ENCODE measurements at regions not wholly inside any gene's neighbourhood (a gene's known extent, or its start where the extent isn't known, plus 50 kb on each side); places are given as distances from the start of the nearest gene placed in this dataset.
A peak's percentile ranks its signal among the peaks of the same experiment; 100 is the strongest.

DNA sequence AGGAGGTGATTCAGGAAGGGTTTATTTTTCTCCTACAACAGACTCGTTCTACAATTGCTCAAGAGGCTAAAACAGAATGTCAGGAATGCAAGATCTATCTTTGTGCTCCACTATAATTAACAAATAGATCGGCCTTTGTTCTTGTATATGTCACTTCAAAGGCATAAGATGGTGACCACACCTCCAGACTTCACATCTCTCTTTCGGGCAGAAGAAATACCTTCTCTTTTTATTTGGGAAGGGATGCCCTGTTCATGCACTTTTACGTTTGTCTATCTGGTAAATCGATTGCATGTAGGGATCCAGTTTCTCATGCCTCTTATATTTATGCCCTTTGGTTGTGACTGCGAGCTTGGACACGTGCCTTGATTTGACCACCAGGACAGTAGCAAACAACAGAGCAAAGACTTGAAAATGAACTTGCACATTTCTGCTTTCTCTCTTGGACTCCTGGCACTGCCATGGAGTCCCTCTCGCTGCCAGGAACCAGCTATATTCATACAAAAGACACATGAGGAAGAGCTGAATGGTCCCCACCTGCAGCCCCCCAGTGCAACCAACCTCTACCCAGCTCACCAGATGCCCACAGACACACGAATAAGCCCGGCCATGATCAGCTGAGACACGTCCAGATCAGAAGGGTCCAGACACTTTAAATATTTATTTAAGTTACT is 219.8 kb upstream of the STXBP5 start:
- no peaks in the 10 kb centered on the region for H3K79me2 ChIP-seq (ENCODE audit: insufficient read depth, low read length)
- H3K27ac ChIP-seq (ENCODE audit: extremely low read length, insufficient read depth, low read length), result peak overlapping the region; percentile 73
- POLR2A ChIA-PET, result interaction anchor here (1.3 to 1.6 kb wide), 2 partner anchors 10 to 218 kb away, joined by 4 to 7 read pairs; no protein-coding TSS in a partner anchor
- peak overlapping the region; percentile 48 for H3K9ac ChIP-seq (ENCODE audit: insufficient read depth, low read depth, low read length)
- H2AFZ ChIP-seq (ENCODE audit: low read length), result peak overlapping the region; percentile 28
- H3K4me2 ChIP-seq (ENCODE audit: low read depth, low read length), result peak overlapping the region; percentile 78
- ATAC-seq (peak; percentile 65), FAIRE-seq (no peak), DNase-seq (ENCODE audit: low spot score) (peak; percentile 93)
- no peaks in the 10 kb centered on the region for H3K27me3 ChIP-seq (ENCODE audit: control insufficient read depth in 1 of 2, insufficient read depth in 2 of 2, low read length in 2 of 2)
- no peaks in the 10 kb centered on the region for H4K20me1 ChIP-seq (ENCODE audit: insufficient read depth, low read length)
- BruUV-seq (replicated peaks), result no TSS peak
- peak overlapping the region; percentile 25 to 66 (median 49) for H3K4me3 ChIP-seq (replicated peaks in 1 of 3; ENCODE audit: insufficient read depth in 1 of 3, low read depth in 2 of 3, low read length in 3 of 3)
- WGBS (ENCODE audit: low lambda C conversion rate), result under 1% methylated on average over 11 of the region's 11 CpGs
- no peaks in the 10 kb centered on the region for H3K36me3 ChIP-seq (replicated peaks in 1 of 2; ENCODE audit: control insufficient read depth in 1 of 2, insufficient read depth in 2 of 2, low read length in 2 of 2)
- in situ Hi-C loops (cut with HindIII; ENCODE audit: extremely low pct_ligation_motif_present, low pct_unique_long_range_greater_than_20kb), result loop anchor here (10.0 kb wide), 1 partner anchor 220 kb away; the partner anchor contains the start of gene STXBP5
- peaks cover 72% of the 10 kb centered on the region for H3K4me1 ChIP-seq (ENCODE audit: insufficient read depth, low read length)
- CTCF ChIA-PET (ENCODE audit: low intra/inter-chr PET ratio, low total read pairs), result no interaction called here
- no peaks in the 10 kb centered on the region for H3K9me3 ChIP-seq (ENCODE audit: low read length)
- intact Hi-C loops (cut with micrococcal nuclease; ENCODE audit: unreplicated experiment), result loop anchor here (2.0 kb wide), 3 partner anchors 34 to 218 kb away; no protein-coding TSS in a partner anchor
- TF ChIP-seq ZNF207 (IDR thresholded peaks at IDR 0.05; ENCODE audit: borderline replicate concordance) (no peak), CCDC6 (CRISPR knock-in tag; IDR thresholded peaks at IDR 0.05) (no peak), MIER3 (CRISPR knock-in tag; IDR thresholded peaks at IDR 0.05; ENCODE audit: borderline replicate concordance) (0 out of 2 replicates have a peak, but pooled peaks have one; percentile 22), JUND (CRISPR knock-in tag; IDR thresholded peaks at IDR 0.05) (no peak), ZNF33B (CRISPR knock-in tag; IDR thresholded peaks at IDR 0.05) (no peak), NFYB (CRISPR knock-in tag; IDR thresholded peaks at IDR 0.05) (no peak)
- TF ChIP-seq, protein P1, sequence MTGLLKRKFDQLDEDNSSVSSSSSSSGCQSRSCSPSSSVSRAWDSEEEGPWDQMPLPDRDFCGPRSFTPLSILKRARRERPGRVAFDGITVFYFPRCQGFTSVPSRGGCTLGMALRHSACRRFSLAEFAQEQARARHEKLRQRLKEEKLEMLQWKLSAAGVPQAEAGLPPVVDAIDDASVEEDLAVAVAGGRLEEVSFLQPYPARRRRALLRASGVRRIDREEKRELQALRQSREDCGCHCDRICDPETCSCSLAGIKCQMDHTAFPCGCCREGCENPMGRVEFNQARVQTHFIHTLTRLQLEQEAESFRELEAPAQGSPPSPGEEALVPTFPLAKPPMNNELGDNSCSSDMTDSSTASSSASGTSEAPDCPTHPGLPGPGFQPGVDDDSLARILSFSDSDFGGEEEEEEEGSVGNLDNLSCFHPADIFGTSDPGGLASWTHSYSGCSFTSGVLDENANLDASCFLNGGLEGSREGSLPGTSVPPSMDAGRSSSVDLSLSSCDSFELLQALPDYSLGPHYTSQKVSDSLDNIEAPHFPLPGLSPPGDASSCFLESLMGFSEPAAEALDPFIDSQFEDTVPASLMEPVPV (CRISPR knock-in tag; IDR thresholded peaks at IDR 0.05), result 0 out of 2 replicates have a peak, but pooled peaks have one; percentile 46
- TF ChIP-seq, protein P2, sequence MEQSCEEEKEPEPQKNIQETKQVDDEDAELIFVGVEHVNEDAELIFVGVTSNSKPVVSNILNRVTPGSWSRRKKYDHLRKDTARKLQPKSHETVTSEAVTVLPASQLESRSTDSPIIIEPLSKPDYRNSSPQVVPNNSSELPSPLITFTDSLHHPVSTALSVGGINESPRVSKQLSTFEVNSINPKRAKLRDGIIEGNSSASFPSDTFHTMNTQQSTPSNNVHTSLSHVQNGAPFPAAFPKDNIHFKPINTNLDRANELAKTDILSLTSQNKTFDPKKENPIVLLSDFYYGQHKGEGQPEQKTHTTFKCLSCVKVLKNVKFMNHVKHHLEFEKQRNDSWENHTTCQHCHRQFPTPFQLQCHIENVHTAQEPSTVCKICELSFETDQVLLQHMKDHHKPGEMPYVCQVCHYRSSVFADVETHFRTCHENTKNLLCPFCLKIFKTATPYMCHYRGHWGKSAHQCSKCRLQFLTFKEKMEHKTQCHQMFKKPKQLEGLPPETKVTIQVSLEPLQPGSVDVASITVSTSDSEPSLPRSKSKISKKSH (CRISPR knock-in tag; IDR thresholded peaks at IDR 0.05; ENCODE audit: borderline replicate concordance), result no peak
- TF ChIP-seq, protein P3, sequence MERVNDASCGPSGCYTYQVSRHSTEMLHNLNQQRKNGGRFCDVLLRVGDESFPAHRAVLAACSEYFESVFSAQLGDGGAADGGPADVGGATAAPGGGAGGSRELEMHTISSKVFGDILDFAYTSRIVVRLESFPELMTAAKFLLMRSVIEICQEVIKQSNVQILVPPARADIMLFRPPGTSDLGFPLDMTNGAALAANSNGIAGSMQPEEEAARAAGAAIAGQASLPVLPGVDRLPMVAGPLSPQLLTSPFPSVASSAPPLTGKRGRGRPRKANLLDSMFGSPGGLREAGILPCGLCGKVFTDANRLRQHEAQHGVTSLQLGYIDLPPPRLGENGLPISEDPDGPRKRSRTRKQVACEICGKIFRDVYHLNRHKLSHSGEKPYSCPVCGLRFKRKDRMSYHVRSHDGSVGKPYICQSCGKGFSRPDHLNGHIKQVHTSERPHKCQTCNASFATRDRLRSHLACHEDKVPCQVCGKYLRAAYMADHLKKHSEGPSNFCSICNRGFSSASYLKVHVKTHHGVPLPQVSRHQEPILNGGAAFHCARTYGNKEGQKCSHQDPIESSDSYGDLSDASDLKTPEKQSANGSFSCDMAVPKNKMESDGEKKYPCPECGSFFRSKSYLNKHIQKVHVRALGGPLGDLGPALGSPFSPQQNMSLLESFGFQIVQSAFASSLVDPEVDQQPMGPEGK (CRISPR knock-in tag; IDR thresholded peaks at IDR 0.05), result no peak
- TF ChIP-seq, protein P4, sequence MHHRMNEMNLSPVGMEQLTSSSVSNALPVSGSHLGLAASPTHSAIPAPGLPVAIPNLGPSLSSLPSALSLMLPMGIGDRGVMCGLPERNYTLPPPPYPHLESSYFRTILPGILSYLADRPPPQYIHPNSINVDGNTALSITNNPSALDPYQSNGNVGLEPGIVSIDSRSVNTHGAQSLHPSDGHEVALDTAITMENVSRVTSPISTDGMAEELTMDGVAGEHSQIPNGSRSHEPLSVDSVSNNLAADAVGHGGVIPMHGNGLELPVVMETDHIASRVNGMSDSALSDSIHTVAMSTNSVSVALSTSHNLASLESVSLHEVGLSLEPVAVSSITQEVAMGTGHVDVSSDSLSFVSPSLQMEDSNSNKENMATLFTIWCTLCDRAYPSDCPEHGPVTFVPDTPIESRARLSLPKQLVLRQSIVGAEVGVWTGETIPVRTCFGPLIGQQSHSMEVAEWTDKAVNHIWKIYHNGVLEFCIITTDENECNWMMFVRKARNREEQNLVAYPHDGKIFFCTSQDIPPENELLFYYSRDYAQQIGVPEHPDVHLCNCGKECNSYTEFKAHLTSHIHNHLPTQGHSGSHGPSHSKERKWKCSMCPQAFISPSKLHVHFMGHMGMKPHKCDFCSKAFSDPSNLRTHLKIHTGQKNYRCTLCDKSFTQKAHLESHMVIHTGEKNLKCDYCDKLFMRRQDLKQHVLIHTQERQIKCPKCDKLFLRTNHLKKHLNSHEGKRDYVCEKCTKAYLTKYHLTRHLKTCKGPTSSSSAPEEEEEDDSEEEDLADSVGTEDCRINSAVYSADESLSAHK (CRISPR knock-in tag; IDR thresholded peaks at IDR 0.05; ENCODE audit: borderline replicate concordance), result no peak
- TF ChIP-seq, protein P5, sequence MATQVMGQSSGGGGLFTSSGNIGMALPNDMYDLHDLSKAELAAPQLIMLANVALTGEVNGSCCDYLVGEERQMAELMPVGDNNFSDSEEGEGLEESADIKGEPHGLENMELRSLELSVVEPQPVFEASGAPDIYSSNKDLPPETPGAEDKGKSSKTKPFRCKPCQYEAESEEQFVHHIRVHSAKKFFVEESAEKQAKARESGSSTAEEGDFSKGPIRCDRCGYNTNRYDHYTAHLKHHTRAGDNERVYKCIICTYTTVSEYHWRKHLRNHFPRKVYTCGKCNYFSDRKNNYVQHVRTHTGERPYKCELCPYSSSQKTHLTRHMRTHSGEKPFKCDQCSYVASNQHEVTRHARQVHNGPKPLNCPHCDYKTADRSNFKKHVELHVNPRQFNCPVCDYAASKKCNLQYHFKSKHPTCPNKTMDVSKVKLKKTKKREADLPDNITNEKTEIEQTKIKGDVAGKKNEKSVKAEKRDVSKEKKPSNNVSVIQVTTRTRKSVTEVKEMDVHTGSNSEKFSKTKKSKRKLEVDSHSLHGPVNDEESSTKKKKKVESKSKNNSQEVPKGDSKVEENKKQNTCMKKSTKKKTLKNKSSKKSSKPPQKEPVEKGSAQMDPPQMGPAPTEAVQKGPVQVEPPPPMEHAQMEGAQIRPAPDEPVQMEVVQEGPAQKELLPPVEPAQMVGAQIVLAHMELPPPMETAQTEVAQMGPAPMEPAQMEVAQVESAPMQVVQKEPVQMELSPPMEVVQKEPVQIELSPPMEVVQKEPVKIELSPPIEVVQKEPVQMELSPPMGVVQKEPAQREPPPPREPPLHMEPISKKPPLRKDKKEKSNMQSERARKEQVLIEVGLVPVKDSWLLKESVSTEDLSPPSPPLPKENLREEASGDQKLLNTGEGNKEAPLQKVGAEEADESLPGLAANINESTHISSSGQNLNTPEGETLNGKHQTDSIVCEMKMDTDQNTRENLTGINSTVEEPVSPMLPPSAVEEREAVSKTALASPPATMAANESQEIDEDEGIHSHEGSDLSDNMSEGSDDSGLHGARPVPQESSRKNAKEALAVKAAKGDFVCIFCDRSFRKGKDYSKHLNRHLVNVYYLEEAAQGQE (IDR thresholded peaks at IDR 0.05; ENCODE audit: borderline replicate concordance in 1 of 2, low read depth in 1 of 2, low read length in 2 of 2), result no peak
